Activated CD8-positive, alpha-beta T cell treated with anti-CD3 and anti-CD28 coated beads, Interleukin-2, amount 10 ng/mL, durations not matched to agents 7 days and 5 days (primary cell): ENCODE measurements at regions not wholly inside any gene's neighbourhood (a gene's known extent, or its start where the extent isn't known, plus 50 kb on each side); places are given as distances from the start of the nearest gene placed in this dataset.

Experiments
- ATAC-seq: fragments of 150-1000 bp; cut with Tn5 transposase; one replicate; pipeline ENCODE4 v1.10.0; 2021; ENCODE audit warnings: moderate library complexity
- CTCF ChIA-PET: fragments of 350-600 bp; sonication (Branson Sonifier 250); formaldehyde crosslinking; loops from one replicate; lab custom pipeline; 2021; ENCODE audit warnings: antibody characterized with exemption; lab: Charles Lee
- POLR2A ChIA-PET: fragments of 350-600 bp; sonication (Branson Sonifier 250); formaldehyde crosslinking; loops from one replicate; lab custom pipeline; 2021; ENCODE audit warnings: antibody characterized with exemption; lab: Charles Lee
- DNase-seq: peaks from one replicate; pipeline ENCODE4 v3.0.0-alpha.2; 2020
- H3K27ac Mint-ChIP-seq: one replicate; pipeline ENCODE4 v1.8.0; 2021; ENCODE audit warnings: mild to moderate bottlenecking, mixed read lengths
- H3K27me3 Mint-ChIP-seq: one replicate; pipeline ENCODE4 v1.8.0; 2021; ENCODE audit warnings: low read depth, mixed read lengths
- H3K36me3 Mint-ChIP-seq: one replicate; pipeline ENCODE4 v1.8.0; 2021; ENCODE audit warnings: low read depth, mixed read lengths
- H3K4me1 Mint-ChIP-seq: one replicate; pipeline ENCODE4 v1.8.0; 2021; ENCODE audit warnings: low read depth, mixed read lengths
- H3K4me3 Mint-ChIP-seq: one replicate; pipeline ENCODE4 v1.8.0; 2021; ENCODE audit warnings: mild to moderate bottlenecking, mixed read lengths
- H3K9me3 Mint-ChIP-seq: one replicate; pipeline ENCODE4 v1.8.0; 2022; ENCODE audit warnings: mixed read lengths; ENCODE audit not compliant: insufficient read depth

- POLR2A ChIA-PET: interaction anchor here (0.6 kb wide), 1 partner anchor 269 kb away, joined by 3 read pairs; no protein-coding TSS in a partner anchor
- H3K4me1 Mint-ChIP-seq: peaks cover 22% of the 10 kb centered on the region
- H3K27me3 Mint-ChIP-seq: peaks cover 28% of the 10 kb centered on the region
- ATAC-seq (peak; percentile 57), DNase-seq (peak; percentile 57)
- CTCF ChIA-PET: interaction anchor here (0.6 to 3.2 kb wide), 40 partner anchors 9 to 431 kb away, joined by 3 to 54 read pairs (median 5); partner anchors contain the start of genes CDKN2A, CDKN2B and CDKN2B-AS1
- no peaks in the 10 kb centered on the region for H3K36me3 Mint-ChIP-seq
- no peaks in the 10 kb centered on the region for H3K9me3 Mint-ChIP-seq
- no peak overlapping the region for H3K4me3 Mint-ChIP-seq
- no peak overlapping the region for H3K27ac Mint-ChIP-seq
These were observed 202.2 kb upstream of the DMRTA1 start for GRCh38 chr9:22244139-22245011.

- peaks cover 10% of the 10 kb centered on the region for H3K27me3 Mint-ChIP-seq
- H3K9me3 Mint-ChIP-seq: peaks cover 6% of the 10 kb centered on the region
- ChIA-PET POLR2A (no interaction called here), CTCF (interaction anchor here (1.5 kb wide), 1 partner anchor 11 kb away, joined by 6 read pairs; no protein-coding TSS in a partner anchor)
- DNase-seq (no peak), ATAC-seq (no peak)
- H3K4me1 Mint-ChIP-seq: no peaks in the 10 kb centered on the region
- H3K27ac Mint-ChIP-seq: no peak overlapping the region
- H3K4me3 Mint-ChIP-seq: no peak overlapping the region
- H3K36me3 Mint-ChIP-seq: no peaks in the 10 kb centered on the region
These were observed 191.3 kb upstream of the DMRTA1 start for GRCh38 chr9:22255337-22255736.

- CTCF ChIA-PET: interaction anchor here (1.4 to 1.5 kb wide), 2 partner anchors 11 to 12 kb away, joined by 4 to 6 read pairs; no protein-coding TSS in a partner anchor
- H3K4me3 Mint-ChIP-seq: no peak overlapping the region
- no peak for DNase-seq
- POLR2A ChIA-PET: no interaction called here
- H3K27me3 Mint-ChIP-seq: peaks cover 10% of the 10 kb centered on the region
- no peak for ATAC-seq
- H3K4me1 Mint-ChIP-seq: no peaks in the 10 kb centered on the region
- no peak overlapping the region for H3K27ac Mint-ChIP-seq
- H3K36me3 Mint-ChIP-seq: no peaks in the 10 kb centered on the region
- H3K9me3 Mint-ChIP-seq: peaks cover 5% of the 10 kb centered on the region
These were observed 190.2 kb upstream of the DMRTA1 start for GRCh38 chr9:22256381-22256780.

- no peak for ATAC-seq
These were observed 189.4 kb upstream of the DMRTA1 start for GRCh38 chr9:22257026-22257816.

GRCh38 chr9:22265038-22265437, 181.6 kb upstream of the DMRTA1 start:
- peaks cover 10% of the 10 kb centered on the region for H3K9me3 Mint-ChIP-seq
- no peak overlapping the region for H3K27ac Mint-ChIP-seq
- ChIA-PET POLR2A (no interaction called here), CTCF (no interaction called here)
- H3K36me3 Mint-ChIP-seq: no peaks in the 10 kb centered on the region
- no peak overlapping the region for H3K4me3 Mint-ChIP-seq
- no peaks in the 10 kb centered on the region for H3K4me1 Mint-ChIP-seq
- H3K27me3 Mint-ChIP-seq: peaks cover 2% of the 10 kb centered on the region
- DNase-seq: no peak
- ATAC-seq: no peak

More at GRCh38 chr9:22257026-22257816, 189.4 kb upstream of the DMRTA1 start:
- no peaks in the 10 kb centered on the region for H3K36me3 Mint-ChIP-seq
- CTCF ChIA-PET: interaction anchor here (1.4 kb wide), 1 partner anchor 10 kb away, joined by 4 read pairs; no protein-coding TSS in a partner anchor
- DNase-seq: no peak
- POLR2A ChIA-PET: no interaction called here
- H3K9me3 Mint-ChIP-seq: no peaks in the 10 kb centered on the region
- H3K27me3 Mint-ChIP-seq: peaks cover 8% of the 10 kb centered on the region
- no peak overlapping the region for H3K27ac Mint-ChIP-seq
- no peaks in the 10 kb centered on the region for H3K4me1 Mint-ChIP-seq
- H3K4me3 Mint-ChIP-seq: no peak overlapping the region

- H3K4me3 Mint-ChIP-seq: no peak overlapping the region
- ChIA-PET POLR2A (no interaction called here), CTCF (no interaction called here)
- no peak overlapping the region for H3K27ac Mint-ChIP-seq
- no peaks in the 10 kb centered on the region for H3K36me3 Mint-ChIP-seq
- no peaks in the 10 kb centered on the region for H3K4me1 Mint-ChIP-seq
- H3K27me3 Mint-ChIP-seq: peaks cover 2% of the 10 kb centered on the region
- ATAC-seq (no peak), DNase-seq (no peak)
- peaks cover 10% of the 10 kb centered on the region for H3K9me3 Mint-ChIP-seq
These were observed 181.1 kb upstream of the DMRTA1 start for GRCh38 chr9:22265534-22265933.

- ChIA-PET POLR2A (no interaction called here), CTCF (no interaction called here)
- Mint-ChIP-seq H3K27ac (no peak overlapping the region), H3K27me3 (peaks cover 4% of the 10 kb centered on the region), H3K36me3 (no peaks in the 10 kb centered on the region), H3K4me1 (no peaks in the 10 kb centered on the region), H3K9me3 (no peaks in the 10 kb centered on the region), H3K4me3 (no peak overlapping the region)
- ATAC-seq (no peak), DNase-seq (no peak)
These were observed 172.1 kb upstream of the DMRTA1 start for GRCh38 chr9:22274477-22274876.

- no peaks in the 10 kb centered on the region for H3K4me1 Mint-ChIP-seq
- H3K27ac Mint-ChIP-seq: no peak overlapping the region
- CTCF ChIA-PET: interaction anchor here (2.4 kb wide), 1 partner anchor 35 kb away, joined by 6 read pairs; no protein-coding TSS in a partner anchor
These were observed 168.2 kb upstream of the DMRTA1 start for GRCh38 chr9:22278426-22278825.

GRCh38 chr9:22279636-22280035, 167.0 kb upstream of the DMRTA1 start:
- Mint-ChIP-seq H3K9me3 (no peaks in the 10 kb centered on the region), H3K27me3 (peaks cover 6% of the 10 kb centered on the region), H3K4me1 (no peaks in the 10 kb centered on the region), H3K36me3 (no peaks in the 10 kb centered on the region), H3K4me3 (no peak overlapping the region), H3K27ac (no peak overlapping the region)
- POLR2A ChIA-PET: no interaction called here
- CTCF ChIA-PET: interaction anchor here (2.4 kb wide), 1 partner anchor 36 kb away, joined by 6 read pairs; no protein-coding TSS in a partner anchor
- ATAC-seq (no peak), DNase-seq (no peak)

More at GRCh38 chr9:22278426-22278825, 168.2 kb upstream of the DMRTA1 start:
- POLR2A ChIA-PET: interaction anchor here (0.6 kb wide), 1 partner anchor 14 kb away, joined by 3 read pairs; no protein-coding TSS in a partner anchor
- Mint-ChIP-seq H3K27me3 (peaks cover 6% of the 10 kb centered on the region), H3K9me3 (no peaks in the 10 kb centered on the region), H3K4me3 (no peak overlapping the region), H3K36me3 (no peaks in the 10 kb centered on the region)
- ATAC-seq: no peak
- DNase-seq: no peak

GRCh38 chr9:22285066-22285465, 161.6 kb upstream of the DMRTA1 start:
- POLR2A ChIA-PET: no interaction called here
- no peak overlapping the region for H3K27ac Mint-ChIP-seq
- CTCF ChIA-PET: no interaction called here
- H3K4me3 Mint-ChIP-seq: no peak overlapping the region
- no peak for ATAC-seq
- no peaks in the 10 kb centered on the region for H3K9me3 Mint-ChIP-seq
- H3K27me3 Mint-ChIP-seq: peaks cover 2% of the 10 kb centered on the region
- no peak for DNase-seq
- H3K36me3 Mint-ChIP-seq: no peaks in the 10 kb centered on the region
- H3K4me1 Mint-ChIP-seq: no peaks in the 10 kb centered on the region

- ChIA-PET CTCF (interaction anchor here (0.7 kb wide), 1 partner anchor 13 kb away, joined by 3 read pairs; no protein-coding TSS in a partner anchor), POLR2A (no interaction called here)
- peaks cover 2% of the 10 kb centered on the region for H3K27me3 Mint-ChIP-seq
These were observed 160.0 kb upstream of the DMRTA1 start for GRCh38 chr9:22286661-22287060.

More at GRCh38 chr9:22286661-22287060, 160.0 kb upstream of the DMRTA1 start:
- Mint-ChIP-seq H3K9me3 (no peaks in the 10 kb centered on the region), H3K27ac (no peak overlapping the region), H3K36me3 (no peaks in the 10 kb centered on the region), H3K4me1 (no peaks in the 10 kb centered on the region), H3K4me3 (no peak overlapping the region)
- DNase-seq (no peak), ATAC-seq (no peak)
